Chondrocyte (in vitro differentiated cells): ENCODE measurements at regions not wholly inside any gene's neighbourhood (a gene's known extent, or its start where the extent isn't known, plus 50 kb on each side); places are given as distances from the start of the nearest gene placed in this dataset.

Source experiments
- DNase-seq: peaks from one replicate; pipeline ENCODE4 v3.0.0; 2021; ENCODE audit warnings: mixed read lengths, low spot score
- H3K27ac Mint-ChIP-seq: one replicate; pipeline ENCODE4 v1.8.0; 2021; ENCODE audit warnings: mild to moderate bottlenecking, moderate library complexity, mixed read lengths; ENCODE audit not compliant: unreplicated experiment
- H3K27me3 Mint-ChIP-seq: 2 replicates; pipeline ENCODE4 v1.8.0; 2021; ENCODE audit warnings: low read depth, mixed read lengths
- H3K36me3 Mint-ChIP-seq: 2 replicates; pipeline ENCODE4 v1.8.0; 2021; ENCODE audit warnings: low read depth, mixed read lengths
- H3K4me1 Mint-ChIP-seq: 2 replicates; pipeline ENCODE4 v1.8.0; 2021; ENCODE audit warnings: low read depth, mild to moderate bottlenecking, mixed read lengths
- H3K4me3 Mint-ChIP-seq: one replicate; pipeline ENCODE4 v1.8.0; 2021; ENCODE audit warnings: mild to moderate bottlenecking, moderate library complexity, mixed read lengths; ENCODE audit not compliant: unreplicated experiment
- H3K9me3 Mint-ChIP-seq: 2 replicates; pipeline ENCODE4 v1.8.0; 2021; ENCODE audit warnings: low read depth, mixed read lengths
- CTCF ChIP-seq: fragments of 200-600 bp; sonication (generic); IDR thresholded peaks from 2 replicates; pipeline ENCODE4 v1.5.0; 2021; ENCODE audit warnings: antibody characterized with exemption, mild to moderate bottlenecking, moderate library complexity

GRCh38 chr15:94031072-94031471 is 200.3 kb upstream of the MCTP2 start:
- no peak overlapping the region for H3K4me3 Mint-ChIP-seq
- TF ChIP-seq CTCF = no peak
- DNase-seq = no peak
- H3K4me1 Mint-ChIP-seq = peaks cover 7% of the 10 kb centered on the region
- no peaks in the 10 kb centered on the region for H3K9me3 Mint-ChIP-seq
- H3K27ac Mint-ChIP-seq = no peak overlapping the region
- H3K27me3 Mint-ChIP-seq = peaks cover 2% of the 10 kb centered on the region
- H3K36me3 Mint-ChIP-seq = no peaks in the 10 kb centered on the region

DNA sequence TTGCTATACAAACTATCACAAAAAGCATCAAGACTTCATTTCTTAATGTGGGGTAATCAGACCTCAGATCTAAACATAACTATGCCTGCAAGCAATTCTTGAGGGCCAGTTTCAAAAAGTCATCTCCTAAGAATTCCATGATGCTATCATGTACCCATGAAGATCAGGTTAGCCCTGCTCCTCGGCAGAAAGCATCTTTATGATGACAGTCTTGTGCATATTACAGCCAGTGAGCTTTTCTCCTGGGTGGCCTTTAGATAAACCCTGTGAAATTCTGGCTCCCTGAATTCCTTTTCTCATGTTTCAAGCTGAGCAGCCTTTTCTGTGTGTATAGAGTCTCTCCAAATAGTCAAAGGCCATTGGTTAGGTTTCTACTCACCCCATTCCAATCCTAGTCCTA is 201.9 kb upstream of the MCTP2 start:
- no peak overlapping the region for H3K4me3 Mint-ChIP-seq
- no peaks in the 10 kb centered on the region for H3K9me3 Mint-ChIP-seq
- no peaks in the 10 kb centered on the region for H3K36me3 Mint-ChIP-seq
- no peak for DNase-seq
- TF ChIP-seq CTCF = no peak
- peaks cover 2% of the 10 kb centered on the region for H3K27me3 Mint-ChIP-seq
- H3K4me1 Mint-ChIP-seq = peaks cover 8% of the 10 kb centered on the region
- no peak overlapping the region for H3K27ac Mint-ChIP-seq

DNA sequence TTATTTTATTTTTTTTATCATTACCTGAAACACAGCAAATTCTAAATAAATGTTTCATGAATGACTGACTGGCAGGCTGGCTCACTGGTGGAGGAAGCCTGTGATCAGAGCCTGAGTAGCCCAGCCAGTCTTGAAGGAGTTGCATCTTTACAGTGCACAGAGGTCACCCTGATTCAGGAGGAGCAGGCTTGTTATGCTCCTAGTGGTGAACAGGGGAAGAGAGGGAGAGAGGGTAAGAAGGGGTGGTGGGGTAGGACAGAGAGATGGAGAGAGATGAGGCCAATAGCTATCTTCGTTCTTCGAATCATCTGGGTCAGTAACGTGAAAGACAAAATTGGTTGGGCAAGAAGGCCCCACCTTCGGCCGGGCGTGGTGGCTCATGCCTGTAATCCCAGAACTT is 202.6 kb upstream of the MCTP2 start:
- no peak for DNase-seq
- Mint-ChIP-seq H3K4me3 (no peak overlapping the region), H3K9me3 (no peaks in the 10 kb centered on the region), H3K4me1 (peaks cover 8% of the 10 kb centered on the region), H3K27me3 (peaks cover 2% of the 10 kb centered on the region), H3K27ac (peak overlapping the region; percentile 33), H3K36me3 (no peaks in the 10 kb centered on the region)
- TF ChIP-seq CTCF = no peak

- peaks cover 8% of the 10 kb centered on the region for H3K4me1 Mint-ChIP-seq
- H3K36me3 Mint-ChIP-seq = no peaks in the 10 kb centered on the region
- TF ChIP-seq CTCF = no peak
- peaks cover 2% of the 10 kb centered on the region for H3K27me3 Mint-ChIP-seq
- no peak for DNase-seq
- no peaks in the 10 kb centered on the region for H3K9me3 Mint-ChIP-seq
- no peak overlapping the region for H3K27ac Mint-ChIP-seq
- H3K4me3 Mint-ChIP-seq = no peak overlapping the region
Measured at GRCh38 chr15:94028121-94028520, 203.2 kb upstream of the MCTP2 start.

- Mint-ChIP-seq H3K9me3 (no peaks in the 10 kb centered on the region), H3K27ac (no peak overlapping the region), H3K4me1 (peaks cover 8% of the 10 kb centered on the region), H3K27me3 (peaks cover 2% of the 10 kb centered on the region), H3K36me3 (no peaks in the 10 kb centered on the region), H3K4me3 (no peak overlapping the region)
- no peak for TF ChIP-seq CTCF
- DNase-seq = no peak
Measured at GRCh38 chr15:94027581-94027980, 203.8 kb upstream of the MCTP2 start.
